D341Med (cell line): ENCODE measurements at regions not wholly inside any gene's neighbourhood (a gene's known extent, or its start where the extent isn't known, plus 50 kb on each side); places are given as distances from the start of the nearest gene placed in this dataset.
"Not testable (repeated sequence)": the region's sequence is repeated elsewhere in the genome, so short reads cannot be mapped to it uniquely, and the experiment has no call there.

Experiments
- DNase-seq: peaks from one replicate; pipeline ENCODE4 v3.0.0; 2012; ENCODE audit warnings: low spot score

DNA sequence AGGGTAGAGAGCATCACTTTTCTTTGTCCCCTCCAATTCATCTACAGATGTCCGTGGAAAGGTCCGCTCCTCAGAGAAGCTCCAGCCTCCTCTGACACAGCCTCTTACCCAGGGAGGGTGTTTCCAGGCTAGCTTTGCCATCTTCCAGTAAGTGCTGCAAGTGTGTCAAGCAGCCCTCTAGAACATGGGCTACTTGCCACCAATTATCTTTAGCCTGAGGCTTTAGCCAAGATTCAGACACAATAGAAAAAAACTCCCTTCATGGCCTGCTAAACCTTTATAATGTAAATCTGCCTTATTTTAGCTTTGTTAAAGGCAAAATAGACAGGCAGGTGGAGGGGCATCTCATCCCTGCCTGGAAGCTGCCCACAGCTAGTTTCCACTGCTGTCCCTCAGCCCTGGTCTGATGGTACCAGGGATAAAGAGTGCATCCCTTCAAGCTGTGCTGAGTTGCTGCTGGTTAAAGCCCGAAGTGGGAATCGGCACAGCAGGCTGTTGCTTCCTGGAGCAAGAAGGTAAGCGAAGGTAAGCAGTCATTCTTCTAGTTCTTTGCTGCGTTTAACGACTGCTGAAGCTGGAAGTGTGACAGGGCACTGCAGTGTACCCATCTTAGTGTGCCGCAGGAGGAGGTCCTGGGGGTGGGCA lies 190.1 kb upstream of the E2F8 start:
- no peak for DNase-seq

DNA sequence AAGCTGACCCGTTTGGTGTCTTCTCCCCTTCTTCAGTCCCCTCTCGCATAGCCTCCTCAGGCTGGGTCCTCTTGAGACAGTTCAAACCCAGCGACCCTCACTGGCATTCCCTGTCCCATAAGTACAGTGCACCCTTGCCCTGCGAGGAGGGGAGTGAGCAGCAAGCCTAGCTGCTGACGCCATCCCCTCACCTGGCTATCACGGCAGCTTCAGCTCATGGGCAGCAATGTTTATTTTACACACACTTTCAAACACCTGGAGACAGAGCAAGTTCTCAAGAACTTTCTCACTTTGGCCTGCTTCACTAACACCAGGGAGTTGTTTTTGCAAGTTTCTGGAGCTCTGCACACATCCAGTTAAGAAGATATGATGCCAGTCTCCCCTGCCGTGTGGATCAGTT lies 189.6 kb upstream of the E2F8 start:
- no peak for DNase-seq

DNA sequence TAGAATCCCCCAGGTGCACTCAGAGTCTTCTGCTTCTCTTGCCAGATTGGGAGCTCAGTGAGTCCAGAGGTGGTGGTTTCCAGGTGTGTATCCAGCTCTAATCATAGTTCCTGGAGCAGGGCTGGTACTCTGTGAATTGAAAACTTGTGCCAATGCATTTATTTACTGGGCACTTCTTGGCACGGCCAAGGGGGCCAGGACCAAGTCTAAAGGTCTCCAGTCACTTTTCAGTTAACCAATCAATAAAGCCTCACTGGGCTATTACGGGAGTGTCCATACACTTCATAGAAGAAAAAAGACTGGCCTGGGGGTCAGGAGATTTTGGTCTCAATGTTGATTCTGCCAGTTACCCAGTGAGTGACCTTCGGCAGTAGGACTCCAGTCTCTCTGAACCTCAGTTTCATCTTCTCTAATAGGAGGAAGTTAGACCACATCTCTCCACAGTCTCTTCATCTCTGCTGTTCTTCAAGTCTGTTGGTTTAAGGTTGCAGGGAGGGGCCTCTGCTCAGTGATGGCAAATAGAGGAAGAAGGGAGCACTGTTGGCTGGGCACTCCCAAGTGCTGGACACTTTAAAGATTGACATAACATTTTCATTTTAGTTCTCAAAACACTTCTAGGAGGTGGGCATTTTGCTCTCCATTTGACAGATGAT lies 188.5 kb upstream of the E2F8 start:
- DNase-seq = no peak

DNA sequence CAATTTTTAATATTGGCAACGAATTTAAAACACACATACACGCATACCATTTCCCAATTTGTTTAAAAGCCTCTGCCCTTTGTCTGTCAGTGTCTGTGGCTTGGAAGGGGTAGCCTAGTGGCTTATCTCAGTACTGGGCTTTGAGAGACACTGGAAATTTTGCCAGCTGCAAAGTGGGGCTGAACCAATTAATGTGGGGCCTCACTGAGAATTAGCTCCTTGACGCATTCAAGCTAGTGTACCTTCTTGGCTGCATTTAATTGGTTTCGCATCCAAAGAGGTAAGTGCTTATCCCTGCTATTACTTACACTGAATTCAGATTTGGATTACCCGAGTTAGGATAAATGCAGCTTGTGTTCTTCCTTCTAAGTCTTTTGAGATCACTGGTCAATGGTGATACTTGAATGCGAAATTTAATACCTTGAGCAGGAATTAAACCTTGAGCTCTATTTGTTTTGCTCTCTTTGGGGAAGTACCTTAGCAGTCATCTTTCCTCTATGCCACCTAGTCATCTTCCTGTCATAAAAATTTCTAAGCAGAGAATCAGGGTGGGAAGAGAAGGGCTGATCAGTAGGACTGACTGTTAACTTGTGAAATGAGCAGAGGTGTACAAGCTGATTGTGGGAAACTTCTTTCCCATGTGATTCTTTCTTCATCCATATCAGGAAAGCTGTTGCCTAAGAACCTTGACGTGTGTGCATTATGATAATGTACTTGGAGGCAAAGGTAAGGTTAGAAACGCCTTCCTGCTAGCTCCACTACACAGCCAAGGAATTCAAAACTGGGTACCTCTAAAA lies 187.7 kb upstream of the E2F8 start:
- DNase-seq = no peak

DNA sequence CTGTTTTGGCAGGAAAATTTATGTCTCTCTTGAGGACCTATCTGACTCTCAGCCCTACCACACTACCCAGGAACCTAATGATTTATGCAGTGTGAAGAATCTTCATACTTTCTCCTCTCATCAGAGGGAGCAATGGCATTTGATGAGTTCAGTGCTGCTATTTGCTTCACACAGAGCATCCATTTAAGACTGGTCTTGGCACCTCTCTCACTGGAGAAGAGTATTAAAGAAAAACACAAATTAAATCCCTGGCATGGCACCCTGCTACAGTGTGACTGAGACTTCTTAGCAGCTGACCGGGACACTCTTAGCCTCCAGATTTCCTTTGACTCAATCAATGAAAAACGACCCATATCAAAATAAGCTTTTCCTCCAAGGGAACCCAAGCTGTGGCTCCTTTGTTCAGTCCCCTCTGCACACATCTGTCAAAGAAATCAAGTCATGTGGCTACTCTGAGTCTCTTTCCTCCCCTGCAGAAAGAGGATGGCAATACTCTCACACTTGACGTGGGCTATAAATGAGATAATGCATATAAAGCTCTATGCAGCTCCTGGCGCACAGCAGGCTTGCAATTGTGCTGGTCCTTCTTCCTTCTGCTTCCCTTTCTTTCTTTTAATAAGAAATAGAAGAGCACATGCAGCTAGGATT lies 186.1 kb upstream of the E2F8 start:
- DNase-seq = no peak

DNA sequence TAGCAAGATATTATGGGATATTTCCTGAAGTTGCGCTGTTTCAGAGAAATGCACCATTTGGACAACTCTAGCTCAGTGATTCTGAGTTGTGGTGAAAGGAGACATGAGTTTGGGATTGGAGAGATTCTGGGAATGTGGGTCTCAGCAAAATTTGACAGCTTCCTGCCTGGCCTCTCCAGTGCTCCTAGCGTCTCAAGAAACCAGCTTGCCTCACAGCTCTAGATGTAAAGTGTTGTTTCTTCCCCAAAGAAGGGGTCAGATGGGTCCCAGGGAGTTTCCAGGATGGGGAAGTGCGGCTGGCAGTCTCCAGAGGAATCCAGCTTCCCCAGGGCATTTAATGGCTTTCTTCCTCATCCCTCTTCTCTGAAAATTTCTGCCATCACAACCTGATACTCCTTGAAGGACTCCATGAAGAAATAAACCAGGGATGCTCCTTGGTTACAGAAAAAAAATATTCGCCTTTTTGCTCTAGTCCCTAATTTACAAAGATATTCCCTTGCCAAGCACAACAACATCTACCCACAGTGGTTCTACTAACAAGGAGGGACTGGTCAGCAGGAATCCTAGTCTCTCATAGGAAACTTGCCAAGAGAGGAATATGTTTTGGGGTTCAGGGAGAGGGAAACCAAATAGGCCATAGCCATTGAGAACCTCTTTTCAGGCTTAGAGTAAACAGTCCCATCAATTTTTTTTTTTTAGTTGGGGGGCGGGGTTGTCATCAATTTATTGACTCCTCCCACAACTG lies 185.4 kb upstream of the E2F8 start:
- no peak for DNase-seq

DNA sequence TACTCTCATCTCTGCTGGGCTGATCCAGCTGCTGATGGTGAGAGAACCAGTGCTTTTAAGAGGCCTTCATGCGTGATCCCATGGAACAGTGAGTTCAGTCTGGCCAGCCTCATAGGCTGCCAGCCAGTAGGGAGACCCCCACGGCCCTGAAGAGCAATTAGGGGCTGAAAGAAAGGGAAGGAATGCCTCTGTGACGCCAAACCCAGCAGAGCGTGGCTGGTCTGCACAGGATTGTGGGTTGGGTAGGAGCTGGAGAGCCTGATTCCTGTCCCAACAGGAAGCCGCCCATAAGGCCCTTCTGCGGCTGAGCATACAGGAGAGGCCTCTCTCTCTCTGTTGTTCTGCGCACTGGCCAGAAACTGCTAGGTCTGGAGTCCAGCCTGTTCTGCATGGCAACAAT lies 181.5 kb upstream of the E2F8 start:
- no peak for DNase-seq

DNA sequence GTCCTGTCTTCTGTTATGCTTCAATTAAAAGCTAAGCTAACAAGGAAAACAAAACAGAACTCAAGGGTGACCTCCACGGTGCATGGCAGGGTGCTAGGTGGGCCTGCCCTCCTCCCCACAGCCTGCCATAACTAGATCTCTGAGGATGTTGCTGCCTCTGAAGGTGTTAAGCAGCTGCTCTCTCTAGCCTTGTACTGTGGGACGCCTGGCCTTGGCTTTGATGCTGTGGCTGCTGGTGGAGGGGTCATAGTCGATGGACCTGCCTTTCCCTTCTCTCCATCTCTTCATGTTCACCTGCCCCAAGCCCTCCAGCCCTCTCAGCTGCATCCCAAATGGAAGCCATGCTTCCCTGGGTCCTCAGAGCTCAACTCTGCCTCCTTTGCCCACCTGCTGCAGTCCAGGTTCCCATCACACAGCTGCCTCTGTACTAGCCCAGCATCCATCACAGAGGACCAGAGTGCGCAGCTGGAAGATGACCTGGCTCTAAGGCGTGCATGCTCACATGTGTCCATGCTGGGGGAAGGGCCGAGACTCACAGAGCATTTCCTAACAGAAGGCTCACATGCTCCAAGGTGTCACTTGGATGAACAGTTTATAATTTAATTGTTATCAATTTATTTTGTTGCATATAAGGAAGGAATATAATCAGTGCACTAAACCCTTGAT lies 180.3 kb upstream of the E2F8 start:
- no peak for DNase-seq

DNA sequence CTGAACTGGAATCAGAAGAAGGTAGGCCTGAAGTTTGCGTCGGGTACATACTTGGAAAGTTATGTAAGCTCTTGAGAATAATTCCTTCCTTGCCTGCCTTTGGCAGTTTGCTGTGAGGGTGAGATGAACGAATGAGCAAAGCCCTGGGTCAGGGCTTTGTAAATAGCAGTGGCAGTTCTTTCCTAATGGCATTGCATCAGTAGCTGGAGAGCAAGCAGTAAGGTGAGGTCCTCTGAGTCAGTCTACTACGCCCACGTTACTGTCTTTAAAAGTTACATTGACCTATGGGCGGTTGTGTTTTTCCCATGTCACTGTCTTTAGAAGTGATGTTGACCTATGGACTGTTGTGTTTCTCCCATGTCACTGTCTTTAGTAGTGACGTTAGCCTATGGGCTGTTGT lies 179.1 kb upstream of the E2F8 start:
- no peak for DNase-seq

DNA sequence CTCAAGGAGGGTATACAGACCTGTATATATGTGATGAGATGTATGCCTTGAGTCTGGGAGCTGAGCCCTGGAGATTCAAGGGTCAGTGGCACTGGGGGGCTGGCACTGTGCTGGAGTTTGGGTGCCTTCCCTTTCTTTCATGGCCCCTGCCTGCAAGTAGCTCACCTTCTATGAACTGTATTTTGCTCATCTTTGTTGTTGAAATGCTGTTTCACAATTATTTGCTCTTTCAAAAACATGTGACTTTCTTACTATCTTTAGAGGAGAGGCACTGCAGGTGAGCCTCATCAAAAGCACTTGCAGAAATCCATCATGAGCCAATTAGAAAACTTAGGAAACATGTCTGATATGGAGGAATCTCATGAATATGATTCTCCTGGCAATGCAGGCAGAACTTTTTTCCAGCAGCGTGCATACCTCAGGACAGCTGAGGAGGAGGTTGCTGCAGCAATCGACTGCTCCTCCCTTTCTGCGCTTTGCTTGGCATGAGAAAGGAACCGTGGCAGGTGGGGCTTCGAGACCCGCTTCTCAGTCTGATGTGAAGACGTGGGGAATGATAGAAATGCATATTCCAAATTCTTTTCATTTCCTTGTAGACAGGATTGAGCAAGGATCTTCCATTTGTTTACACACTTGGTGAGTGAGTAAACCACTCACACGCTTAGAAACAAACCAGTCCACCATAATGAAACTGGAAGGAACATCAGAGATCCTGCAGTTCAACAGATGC lies 178.4 kb upstream of the E2F8 start:
- no peak for DNase-seq

DNA sequence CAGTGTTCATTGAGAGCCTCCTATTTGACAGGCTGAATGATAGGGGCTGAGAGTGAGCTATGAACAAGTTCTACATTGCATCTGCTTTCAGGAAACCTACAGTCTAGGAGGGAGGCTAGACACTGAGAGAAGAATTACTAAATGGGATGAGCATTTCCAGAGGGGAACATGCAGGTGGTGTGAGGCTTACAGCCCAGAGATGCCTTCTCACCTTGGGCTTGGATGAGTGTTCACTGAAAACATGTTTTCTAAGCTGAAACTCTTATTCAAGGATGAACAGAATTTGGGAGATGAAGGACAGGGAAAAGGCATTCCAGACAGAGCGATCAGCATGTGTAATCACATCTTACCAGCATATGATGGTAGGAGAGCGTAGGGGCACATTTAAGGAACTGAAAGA lies 177.5 kb upstream of the E2F8 start:
- DNase-seq = no peak

DNA sequence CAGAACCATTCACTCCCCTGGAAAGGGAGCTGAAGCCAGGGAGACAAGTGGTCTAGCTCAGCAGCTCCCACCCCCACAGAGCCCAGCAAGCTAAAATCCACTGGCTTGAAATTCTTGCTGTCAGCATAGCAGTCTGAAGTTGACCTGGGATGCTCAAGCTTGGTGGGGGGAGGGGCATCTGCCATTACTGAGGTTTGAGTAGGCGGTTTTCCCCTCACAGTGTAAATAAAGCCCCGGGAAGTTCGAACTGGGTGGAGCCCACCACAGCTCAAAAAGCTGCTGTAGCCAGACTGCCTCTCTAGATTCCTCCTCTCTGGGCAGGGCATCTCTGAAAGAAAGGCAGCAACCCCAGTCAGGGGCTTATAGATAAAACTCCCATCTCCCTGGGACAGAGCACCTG lies 171.3 kb upstream of the E2F8 start:
- not testable (repeated sequence) for DNase-seq

DNA sequence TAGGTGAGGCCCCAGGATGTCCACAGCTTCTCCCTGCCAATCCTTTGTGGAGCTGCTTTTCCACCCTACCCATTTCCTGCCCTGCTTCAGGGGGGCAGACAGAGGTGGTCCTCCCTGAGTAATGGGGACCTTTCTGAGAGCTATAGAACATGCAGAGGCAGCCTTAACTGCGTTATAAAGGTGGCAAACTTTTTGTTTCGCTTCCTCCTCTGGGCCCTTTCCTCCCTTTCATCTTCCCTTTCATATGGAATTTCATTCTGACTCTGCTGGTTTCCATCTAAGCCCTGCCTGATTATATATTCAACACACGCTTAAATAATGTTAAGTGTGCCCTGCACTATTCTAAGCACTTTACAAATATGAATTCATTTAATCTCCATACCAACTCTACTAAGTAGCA lies 169.3 kb upstream of the E2F8 start:
- no peak for DNase-seq

DNA sequence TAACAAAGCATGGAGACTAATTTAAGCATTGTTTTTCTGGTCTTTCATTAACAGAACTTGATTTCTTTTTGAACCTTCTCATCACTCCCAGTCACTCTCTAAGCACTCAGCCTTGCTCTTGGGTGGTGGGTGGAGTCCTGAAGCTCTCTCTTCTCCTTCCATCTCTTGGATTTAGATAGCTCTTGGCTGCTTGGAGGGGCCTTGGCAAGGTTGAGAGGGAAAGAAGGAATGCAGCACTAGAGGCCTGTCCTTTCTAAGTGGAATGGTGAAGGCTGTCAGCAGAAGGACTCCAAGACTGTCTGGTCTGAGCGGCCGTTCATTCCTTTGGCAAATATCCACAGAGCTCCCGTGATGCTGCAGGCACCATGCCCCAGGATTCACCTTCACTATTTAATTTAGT lies 168.6 kb upstream of the E2F8 start:
- no peak for DNase-seq

DNA sequence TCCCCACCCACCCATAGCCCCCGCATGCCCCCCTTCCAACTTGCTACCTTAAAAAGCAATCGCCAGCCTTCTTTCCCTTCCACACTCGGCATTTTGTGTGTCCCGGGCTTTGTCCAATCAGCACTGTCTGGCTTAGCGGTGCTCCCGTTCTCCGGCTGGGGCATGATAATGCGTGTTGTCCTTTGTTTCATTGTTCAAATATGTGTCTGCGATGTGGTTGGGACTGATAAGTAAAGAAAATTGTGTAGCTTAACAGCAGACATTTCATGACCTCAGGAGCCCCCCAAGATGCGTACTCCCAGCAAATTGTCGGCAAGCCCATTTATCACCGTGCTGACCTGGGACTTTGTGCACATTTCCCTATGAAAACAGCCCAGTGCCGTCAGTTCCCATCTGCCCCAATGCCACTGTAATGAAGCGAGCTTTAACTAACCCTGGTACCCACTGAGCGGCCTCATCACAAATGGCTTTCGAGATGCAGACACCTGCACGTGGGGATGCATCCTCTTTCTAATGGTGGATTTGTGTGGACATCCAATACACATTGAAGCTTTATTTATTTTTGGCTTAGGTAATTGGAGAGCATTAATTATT lies 167.0 kb upstream of the E2F8 start:
- no peak for DNase-seq

DNA sequence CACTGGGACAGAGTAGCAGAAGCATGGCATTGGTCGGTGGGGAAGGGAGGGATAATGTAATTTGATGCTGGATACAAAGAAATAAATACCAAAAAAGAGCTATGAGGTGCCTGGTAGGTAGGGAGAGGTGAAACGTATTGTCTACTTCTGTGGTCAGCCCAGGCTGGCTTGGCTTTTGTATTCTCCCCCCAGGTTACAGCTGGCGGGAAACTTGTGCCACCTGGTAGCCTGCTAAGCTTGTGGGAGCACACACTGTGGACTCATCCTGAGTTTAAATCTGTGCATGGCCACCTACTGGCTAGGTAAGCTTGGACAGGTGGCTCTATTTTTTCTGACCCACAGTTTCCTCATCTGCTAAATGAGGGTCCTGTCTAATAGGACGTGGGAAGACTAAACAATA lies 165.2 kb upstream of the E2F8 start:
- no peak for DNase-seq

DNA sequence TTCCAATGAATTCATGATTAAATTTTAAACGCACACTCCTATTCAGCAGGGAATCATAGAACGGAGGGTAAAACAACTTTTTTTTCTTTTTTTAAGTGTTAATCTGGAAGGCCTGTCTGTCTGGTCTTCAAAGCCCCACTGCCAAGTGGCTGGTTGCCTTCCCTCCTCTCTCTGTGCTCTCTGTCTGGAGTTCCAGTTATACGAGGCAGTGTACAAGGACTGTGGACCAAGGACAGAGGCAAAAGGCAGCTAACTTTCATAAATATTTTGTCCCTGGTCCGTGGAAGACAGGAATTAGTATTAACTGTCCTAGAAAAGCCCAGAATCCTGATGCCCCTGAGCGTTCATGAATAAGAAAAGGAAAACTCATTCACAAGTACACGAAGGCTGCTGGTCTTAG lies 164.0 kb upstream of the E2F8 start:
- DNase-seq = no peak

DNA sequence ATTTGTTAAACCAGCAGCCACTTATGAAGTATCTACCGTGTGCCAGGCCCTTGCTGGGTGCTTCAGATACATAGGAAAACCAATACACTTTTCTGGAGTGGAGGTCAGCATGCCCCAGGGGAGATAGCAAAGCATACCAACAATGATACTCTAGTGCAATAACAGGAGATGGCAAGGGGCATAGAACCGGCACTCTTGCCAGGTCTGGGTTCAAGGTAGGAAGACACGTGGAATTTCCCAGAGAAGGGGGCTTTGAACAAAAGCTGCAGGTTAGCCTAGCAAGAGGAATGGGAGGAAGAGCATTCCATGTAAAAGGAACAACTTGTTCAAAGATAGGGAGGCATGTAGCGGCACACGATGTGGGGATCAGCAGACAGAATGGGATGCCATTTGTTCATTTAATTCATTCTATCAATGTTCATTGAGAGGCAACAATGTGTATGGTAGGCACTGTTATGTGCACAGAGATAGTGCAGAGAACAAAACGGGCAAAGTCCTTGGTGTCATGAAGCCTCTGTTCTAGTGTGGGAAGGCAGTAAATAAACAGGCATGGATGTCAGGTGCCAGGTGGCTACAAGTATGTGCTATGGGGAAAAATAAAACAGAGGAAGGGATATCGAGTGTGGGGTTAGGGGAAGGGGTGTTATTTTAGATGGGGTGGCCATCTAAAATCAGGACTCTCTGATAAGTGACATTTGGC lies 162.6 kb upstream of the E2F8 start:
- no peak for DNase-seq

DNA sequence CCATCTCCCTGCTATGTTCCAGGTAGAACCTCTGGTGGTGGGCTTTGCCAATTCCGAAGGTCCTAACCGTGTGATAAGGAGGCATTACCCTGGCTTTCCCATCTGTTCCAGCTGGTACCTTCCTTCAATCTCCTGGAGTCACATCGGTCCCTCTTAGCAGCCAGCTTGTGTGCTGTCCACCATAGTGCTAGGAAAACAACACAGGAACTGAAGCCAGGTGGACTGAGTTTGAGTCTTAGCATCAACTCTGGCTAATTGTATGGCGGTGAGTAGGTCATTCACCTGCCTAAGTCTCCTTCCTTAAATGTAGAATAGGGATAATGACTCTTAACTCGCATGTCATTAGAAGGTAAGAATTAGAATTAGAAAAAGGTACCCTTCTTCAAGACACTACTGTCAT lies 159.6 kb upstream of the E2F8 start:
- DNase-seq = no peak
